ENCODE measurements at regions not wholly inside any gene's neighbourhood (a gene's known extent, or its start where the extent isn't known, plus 50 kb on each side); places are given as distances from the start of the nearest gene placed in this dataset.

- no peak for DNase-seq (ENCODE audit: low read depth)
Measured at GRCh38 chr7:27299861-27300260, 57.3 kb downstream of the EVX1 start.

- peak; percentile 0 for DNase-seq (ENCODE audit: low read depth)
Measured at GRCh38 chr7:27300421-27300820, 57.8 kb downstream of the EVX1 start.

- DNase-seq (ENCODE audit: low read depth), result no peak
Measured at GRCh38 chr7:27302590-27302989, 60.0 kb downstream of the EVX1 start.

- DNase-seq (ENCODE audit: low read depth), result no peak
Measured at GRCh38 chr7:27303026-27303425, 60.4 kb downstream of the EVX1 start.

GRCh38 chr7:27305854-27306253, 63.3 kb downstream of the EVX1 start:
- DNase-seq (ENCODE audit: low read depth), result no peak

- DNase-seq (ENCODE audit: low read depth), result no peak
Measured at GRCh38 chr7:27312820-27313219, 70.2 kb downstream of the EVX1 start.

GRCh38 chr7:27314111-27314510, 71.5 kb downstream of the EVX1 start:
- no peak for DNase-seq (ENCODE audit: low read depth)

- no peak for DNase-seq (ENCODE audit: low read depth)
Measured at GRCh38 chr7:27315066-27315465, 72.5 kb downstream of the EVX1 start.

- DNase-seq (ENCODE audit: low read depth), result no peak
Measured at GRCh38 chr7:27316311-27316710, 73.7 kb downstream of the EVX1 start.

GRCh38 chr7:27324246-27324645, 81.6 kb downstream of the EVX1 start:
- no peak for DNase-seq (ENCODE audit: low read depth)

- no peak for DNase-seq (ENCODE audit: low read depth)
Measured at GRCh38 chr7:27329909-27330308, 87.3 kb downstream of the EVX1 start.

- DNase-seq (ENCODE audit: low read depth), result no peak
Measured at GRCh38 chr7:27339478-27339877, 96.9 kb downstream of the EVX1 start.

GRCh38 chr7:27344471-27344870, 101.9 kb downstream of the EVX1 start:
- no peak for DNase-seq (ENCODE audit: low read depth)

- DNase-seq (ENCODE audit: low read depth), result no peak
Measured at GRCh38 chr7:27345164-27345887, 102.7 kb downstream of the EVX1 start.

GRCh38 chr7:27345997-27346396, 103.4 kb downstream of the EVX1 start:
- no peak for DNase-seq (ENCODE audit: low read depth)

GRCh38 chr7:27346531-27347275, 104.1 kb downstream of the EVX1 start:
- peak; percentile 15 for DNase-seq (ENCODE audit: low read depth)

GRCh38 chr7:27347276-27347640, 104.7 kb downstream of the EVX1 start:
- DNase-seq (ENCODE audit: low read depth), result no peak

- no peak for DNase-seq (ENCODE audit: low read depth)
Measured at GRCh38 chr7:27349621-27350020, 107.0 kb downstream of the EVX1 start.

GRCh38 chr7:27351137-27351536, 108.5 kb downstream of the EVX1 start:
- no peak for DNase-seq (ENCODE audit: low read depth)

- no peak for DNase-seq (ENCODE audit: low read depth)
Measured at GRCh38 chr7:27351786-27352185, 109.2 kb downstream of the EVX1 start.

- DNase-seq (ENCODE audit: low read depth), result no peak
Measured at GRCh38 chr7:27359181-27360125, 116.9 kb downstream of the EVX1 start.

- DNase-seq (ENCODE audit: low read depth), result no peak
Measured at GRCh38 chr7:27361522-27361921, 118.9 kb downstream of the EVX1 start.

GRCh38 chr7:27362026-27362425, 119.4 kb downstream of the EVX1 start:
- DNase-seq (ENCODE audit: low read depth), result no peak
